AG04450 (cell line): ENCODE measurements at regions not wholly inside any gene's neighbourhood (a gene's known extent, or its start where the extent isn't known, plus 50 kb on each side); places are given as distances from the start of the nearest gene placed in this dataset.

Experiments
- CTCF ChIA-PET: fragments of 300-600, 350-600 bp; formaldehyde crosslinking; extraction: SDS; loops from one replicate; lab custom pipeline; 2022; ENCODE audit warnings: antibody characterized with exemption, inconsistent platforms; lab: Charles Lee
- POLR2A ChIA-PET: fragments of 350-600 bp; formaldehyde crosslinking; extraction: SDS; loops from one replicate; lab custom pipeline; 2021; ENCODE audit warnings: antibody characterized with exemption, inconsistent platforms; lab: Yijun Ruan, JAX
- DNase-seq: peaks from one replicate; pipeline ENCODE4 v3.0.0-alpha.2; 2011; ENCODE audit warnings: low read depth, low spot score
- H3K27ac ChIP-seq: one replicate; pipeline ENCODE4 v1.5.1; 2012; ENCODE audit warnings: low read depth, low read length, control low read depth
- H3K27me3 ChIP-seq: one replicate; pipeline ENCODE4 v1.6.0; 2012; ENCODE audit warnings: low read length; ENCODE audit not compliant: control insufficient read depth, insufficient read depth
- H3K4me3 ChIP-seq: 2 replicates; pipeline ENCODE4 v1.5.1; 2011; ENCODE audit warnings: mild to moderate bottlenecking, low read depth, low read length, control low read depth
- H3K9me3 ChIP-seq: 2 replicates; pipeline ENCODE4 v1.5.1; 2012; ENCODE audit warnings: low read length; ENCODE audit not compliant: control insufficient read depth, insufficient read depth
- TF ChIP-seq, protein P1 (sequence below): IDR thresholded peaks from 2 replicates; pipeline ENCODE4 v1.5.1; 2011; ENCODE audit warnings: low read depth, low read length, control low read depth, inconsistent platforms

DNA sequence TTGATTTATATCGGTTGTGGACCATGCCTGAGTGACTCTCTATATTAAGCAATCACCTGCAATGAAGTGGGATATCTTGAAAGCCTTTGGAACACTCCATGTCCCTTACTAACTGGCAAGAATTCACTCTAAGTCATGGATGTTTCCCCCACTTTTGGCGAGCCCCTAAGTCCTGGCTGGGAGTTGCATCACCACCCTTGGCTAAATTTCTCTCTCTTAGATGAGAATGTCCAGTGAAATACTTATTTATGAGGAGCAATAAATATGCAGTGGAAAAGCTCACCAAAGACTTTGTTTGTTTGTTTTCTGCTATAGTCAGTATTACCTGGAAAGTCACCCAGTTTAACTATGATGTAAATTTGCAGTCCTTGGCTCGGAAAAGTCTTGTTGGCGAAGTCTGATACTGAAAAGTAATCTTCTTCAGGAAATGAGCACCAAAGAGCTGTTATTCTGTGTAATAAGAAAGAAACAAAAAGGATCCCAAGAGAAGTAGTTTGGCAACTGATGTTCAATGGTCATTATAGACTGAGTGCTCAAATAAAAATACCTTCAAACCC, 333.8 kb downstream of the DMRT2 start:
- DNase-seq, result no peak
- TF ChIP-seq, protein P1, sequence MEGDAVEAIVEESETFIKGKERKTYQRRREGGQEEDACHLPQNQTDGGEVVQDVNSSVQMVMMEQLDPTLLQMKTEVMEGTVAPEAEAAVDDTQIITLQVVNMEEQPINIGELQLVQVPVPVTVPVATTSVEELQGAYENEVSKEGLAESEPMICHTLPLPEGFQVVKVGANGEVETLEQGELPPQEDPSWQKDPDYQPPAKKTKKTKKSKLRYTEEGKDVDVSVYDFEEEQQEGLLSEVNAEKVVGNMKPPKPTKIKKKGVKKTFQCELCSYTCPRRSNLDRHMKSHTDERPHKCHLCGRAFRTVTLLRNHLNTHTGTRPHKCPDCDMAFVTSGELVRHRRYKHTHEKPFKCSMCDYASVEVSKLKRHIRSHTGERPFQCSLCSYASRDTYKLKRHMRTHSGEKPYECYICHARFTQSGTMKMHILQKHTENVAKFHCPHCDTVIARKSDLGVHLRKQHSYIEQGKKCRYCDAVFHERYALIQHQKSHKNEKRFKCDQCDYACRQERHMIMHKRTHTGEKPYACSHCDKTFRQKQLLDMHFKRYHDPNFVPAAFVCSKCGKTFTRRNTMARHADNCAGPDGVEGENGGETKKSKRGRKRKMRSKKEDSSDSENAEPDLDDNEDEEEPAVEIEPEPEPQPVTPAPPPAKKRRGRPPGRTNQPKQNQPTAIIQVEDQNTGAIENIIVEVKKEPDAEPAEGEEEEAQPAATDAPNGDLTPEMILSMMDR, result no peak
- no peak overlapping the region for H3K27ac ChIP-seq
- H3K4me3 ChIP-seq, result no peak overlapping the region
- peaks cover 2% of the 10 kb centered on the region; the same call in 1 of the 2 replicates for H3K9me3 ChIP-seq
- no peaks in the 10 kb centered on the region for H3K27me3 ChIP-seq
- ChIA-PET CTCF (no interaction called here), POLR2A (no interaction called here)

DNA sequence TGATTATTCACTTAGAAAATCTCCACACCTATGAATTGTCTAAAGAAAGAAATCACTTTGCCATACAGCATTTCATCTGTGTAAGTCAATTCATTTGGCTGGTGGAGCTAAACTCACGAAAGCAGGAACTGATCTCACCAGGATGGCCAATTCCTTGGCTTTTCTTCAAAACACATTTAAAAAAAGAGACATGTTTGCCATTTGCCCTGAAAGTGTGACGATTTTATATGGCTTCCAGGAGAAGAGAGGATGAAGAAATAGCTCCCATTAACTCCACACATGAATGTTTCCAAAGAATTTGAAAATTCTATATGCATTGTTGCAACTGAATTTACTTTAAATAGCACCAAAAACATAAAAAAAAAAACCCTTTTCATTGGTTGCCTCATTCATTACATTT, 334.7 kb downstream of the DMRT2 start:
- no peak overlapping the region for H3K27ac ChIP-seq
- H3K27me3 ChIP-seq, result no peaks in the 10 kb centered on the region
- peaks cover 2% of the 10 kb centered on the region; the same call in 1 of the 2 replicates for H3K9me3 ChIP-seq
- no peak overlapping the region for H3K4me3 ChIP-seq
- DNase-seq, result no peak
- POLR2A ChIA-PET, result no interaction called here
- CTCF ChIA-PET, result no interaction called here
- TF ChIP-seq, protein P1, result no peak

DNA sequence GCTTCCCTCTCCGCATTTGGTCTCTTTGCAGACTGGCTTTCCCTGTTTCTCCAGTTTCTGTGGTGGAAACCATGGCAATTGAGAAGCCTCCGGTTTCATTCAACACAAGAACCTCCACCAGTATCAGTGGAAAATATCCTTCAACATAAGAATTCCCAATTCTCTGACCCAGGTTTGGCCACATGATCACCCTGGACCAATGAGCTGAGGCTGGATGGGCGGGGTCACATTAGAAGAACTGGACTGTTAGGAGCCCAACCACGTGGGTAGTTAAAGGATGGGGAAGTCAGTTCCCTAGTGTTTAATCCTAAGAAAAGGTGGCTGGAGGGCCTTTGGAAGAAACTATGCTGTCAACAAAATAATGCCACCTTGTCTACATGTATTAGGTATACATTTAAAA, 336.3 kb downstream of the DMRT2 start:
- ChIA-PET POLR2A (no interaction called here), CTCF (no interaction called here)
- H3K4me3 ChIP-seq, result no peak overlapping the region

DNA sequence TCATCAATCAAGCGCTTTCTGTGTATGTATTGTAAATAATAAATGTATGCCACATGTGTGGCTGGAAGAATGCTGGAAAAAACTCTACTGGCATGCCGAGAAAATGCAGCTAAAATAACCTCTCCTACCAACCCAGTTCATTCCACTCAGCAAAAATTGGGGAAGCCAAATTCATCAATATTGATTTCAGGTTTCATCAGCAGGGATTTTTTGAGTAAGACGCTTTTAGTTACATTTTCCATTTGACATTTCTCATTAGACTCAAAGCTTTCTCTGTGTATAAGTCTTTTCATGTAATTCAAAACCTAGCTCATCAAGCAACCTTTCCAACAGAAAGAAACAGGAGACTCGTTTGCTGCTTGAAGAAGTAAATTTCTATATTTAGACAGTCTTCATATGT, 338.1 kb downstream of the DMRT2 start:
- DNase-seq, result no peak
- TF ChIP-seq, protein P1, result no peak
- Histone ChIP-seq H3K9me3 (peaks cover 8% of the 10 kb centered on the region), H3K27me3 (no peaks in the 10 kb centered on the region), H3K27ac (no peak overlapping the region), H3K4me3 (no peak overlapping the region)
- CTCF ChIA-PET, result no interaction called here
- POLR2A ChIA-PET, result no interaction called here

More for the DNA sequence above, 336.3 kb downstream of the DMRT2 start:
- Histone ChIP-seq H3K9me3 (peaks cover 7% of the 10 kb centered on the region), H3K27me3 (no peaks in the 10 kb centered on the region), H3K27ac (no peak overlapping the region)
- TF ChIP-seq, protein P1, result no peak
- DNase-seq, result no peak

DNA sequence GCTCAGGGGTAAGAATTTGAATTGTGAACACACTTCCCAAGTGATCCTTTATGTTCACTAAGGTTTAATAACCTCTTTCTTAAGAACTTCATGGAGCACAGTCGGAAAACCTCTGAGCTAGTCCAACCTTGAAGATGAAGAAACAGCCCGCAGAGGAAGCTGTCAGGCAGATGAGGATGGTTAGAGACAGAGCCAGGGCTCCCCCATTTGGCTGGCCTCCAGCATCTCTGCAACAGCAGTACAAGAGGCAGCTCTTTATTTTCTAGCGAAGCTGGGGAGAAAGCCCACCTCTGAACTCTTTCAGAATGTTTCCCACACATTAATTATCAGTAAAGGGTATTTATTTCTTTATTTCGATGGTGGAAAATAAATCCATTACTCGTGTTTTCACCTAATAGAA, 350.8 kb downstream of the DMRT2 start:
- peaks cover 2% of the 10 kb centered on the region; the same call in 1 of the 2 replicates for H3K9me3 ChIP-seq
- H3K27ac ChIP-seq, result no peak overlapping the region
- ChIA-PET CTCF (no interaction called here), POLR2A (no interaction called here)
- H3K27me3 ChIP-seq, result no peaks in the 10 kb centered on the region
- TF ChIP-seq, protein P1, result no peak
- no peak for DNase-seq
- no peak overlapping the region for H3K4me3 ChIP-seq
